ENCODE measurements at regions not wholly inside any gene's neighbourhood (a gene's known extent, or its start where the extent isn't known, plus 50 kb on each side); places are given as distances from the start of the nearest gene placed in this dataset.

- DNase-seq, result peak in 1 of 3 donors; percentile 44
- peak; percentile 11 for ATAC-seq
- intact Hi-C loops (cut with DNase I, micrococcal nuclease), result no loop called here
- no peaks in the 10 kb centered on the region for H3K4me1 ChIP-seq (ENCODE audit: low read depth)
- H3K4me3 ChIP-seq, result no peak overlapping the region
- no peaks in the 10 kb centered on the region for H3K36me3 ChIP-seq (ENCODE audit: low read depth)
- TF ChIP-seq CTCF (IDR thresholded peaks at IDR 0.05), result no peak
- H3K9me3 ChIP-seq, result no peaks in the 10 kb centered on the region
Observed at GRCh38 chr7:348962-349743, 59.2 kb downstream of the FOXL3 start.

GRCh38 chr7:351256-351655 lies 61.3 kb downstream of the FOXL3 start:
- ATAC-seq (peak; percentile 49), DNase-seq (peak in 1 of 3 donors; percentile 59)
- intact Hi-C loops (cut with DNase I, micrococcal nuclease), result no loop called here
- no peaks in the 10 kb centered on the region for H3K36me3 ChIP-seq (ENCODE audit: low read depth)
- no peaks in the 10 kb centered on the region for H3K9me3 ChIP-seq
- TF ChIP-seq CTCF (IDR thresholded peaks at IDR 0.05), result no peak
- H3K4me1 ChIP-seq (ENCODE audit: low read depth), result no peaks in the 10 kb centered on the region
- no peak overlapping the region for H3K4me3 ChIP-seq

GRCh38 chr7:351681-352480 lies 61.9 kb downstream of the FOXL3 start:
- no peaks in the 10 kb centered on the region for H3K9me3 ChIP-seq
- no peaks in the 10 kb centered on the region for H3K4me1 ChIP-seq (ENCODE audit: low read depth)
- no peak for TF ChIP-seq CTCF (IDR thresholded peaks at IDR 0.05)
- DNase-seq, result no peak
- peak; percentile 32 for ATAC-seq
- H3K36me3 ChIP-seq (ENCODE audit: low read depth), result no peaks in the 10 kb centered on the region
- no peak overlapping the region for H3K4me3 ChIP-seq
- intact Hi-C loops (cut with DNase I, micrococcal nuclease), result no loop called here

GRCh38 chr7:353746-354325 lies 63.9 kb downstream of the FOXL3 start:
- Histone ChIP-seq H3K36me3 (ENCODE audit: low read depth) (no peaks in the 10 kb centered on the region), H3K4me1 (ENCODE audit: low read depth) (no peaks in the 10 kb centered on the region), H3K9me3 (no peaks in the 10 kb centered on the region), H3K4me3 (no peak overlapping the region)
- DNase-seq, result no peak
- no peak for ATAC-seq
- intact Hi-C loops (cut with DNase I, micrococcal nuclease), result no loop called here
- no peak for TF ChIP-seq CTCF (IDR thresholded peaks at IDR 0.05)

GRCh38 chr7:354597-355470 lies 64.9 kb downstream of the FOXL3 start:
- H3K36me3 ChIP-seq (ENCODE audit: low read depth), result no peaks in the 10 kb centered on the region
- no peaks in the 10 kb centered on the region for H3K4me1 ChIP-seq (ENCODE audit: low read depth)
- TF ChIP-seq CTCF (IDR thresholded peaks at IDR 0.05), result no peak
- no peak for ATAC-seq
- DNase-seq, result no peak
- intact Hi-C loops (cut with DNase I, micrococcal nuclease), result no loop called here
- H3K4me3 ChIP-seq, result no peak overlapping the region
- no peaks in the 10 kb centered on the region for H3K9me3 ChIP-seq

All from mucosa of descending colon (tissue), 3 donors.